Colonic mucosa (tissue), 4 donors: ENCODE measurements at regions not wholly inside any gene's neighbourhood (a gene's known extent, or its start where the extent isn't known, plus 50 kb on each side); places are given as distances from the start of the nearest gene placed in this dataset.

Source experiments
- DNase-seq: peaks from one replicate; pipeline ENCODE4 v3.0.0-alpha.2; 2020
- H3K27ac ChIP-seq: fragments of 200-600 bp; one replicate; pipeline ENCODE4 v1.8.0; 2021
- H3K27me3 ChIP-seq: fragments of 200-600 bp; one replicate; pipeline ENCODE4 v1.8.0; 2021
- H3K36me3 ChIP-seq: fragments of 200-600 bp; one replicate; pipeline ENCODE4 v1.8.0; 2021
- H3K4me1 ChIP-seq: fragments of 200-600 bp; one replicate; pipeline ENCODE4 v1.8.0; 2021; ENCODE audit warnings: mild to moderate bottlenecking
- H3K4me3 ChIP-seq: fragments of 200-600 bp; one replicate; pipeline ENCODE4 v1.8.0; 2021
- H3K9ac ChIP-seq, 2 donors: one replicate each; pipeline ENCODE4 v1.7.0; 2013; ENCODE audit warnings: control low read depth in 2 of 2, low read depth in 2 of 2, low read length in 2 of 2
- H3K9me3 ChIP-seq: fragments of 200-600 bp; one replicate; pipeline ENCODE4 v1.8.0; 2021
- intact Hi-C: fragments of 100-400 bp; cut with DNase I; formaldehyde crosslinking; loops from one replicate; pipeline ENCODE4 v1.14.1; 2022
- TF ChIP-seq, protein P1 (sequence below): fragments of 200-600 bp; IDR thresholded peaks from one replicate; pipeline ENCODE4 v1.8.0; 2022; ENCODE audit warnings: antibody characterized with exemption, mild to moderate bottlenecking
- donor health status: healthy.
- donor health status: DM: no; HTN: no; CAD: no.
- donor health status: DM: no; HTN: no; CAD: no.

DNA sequence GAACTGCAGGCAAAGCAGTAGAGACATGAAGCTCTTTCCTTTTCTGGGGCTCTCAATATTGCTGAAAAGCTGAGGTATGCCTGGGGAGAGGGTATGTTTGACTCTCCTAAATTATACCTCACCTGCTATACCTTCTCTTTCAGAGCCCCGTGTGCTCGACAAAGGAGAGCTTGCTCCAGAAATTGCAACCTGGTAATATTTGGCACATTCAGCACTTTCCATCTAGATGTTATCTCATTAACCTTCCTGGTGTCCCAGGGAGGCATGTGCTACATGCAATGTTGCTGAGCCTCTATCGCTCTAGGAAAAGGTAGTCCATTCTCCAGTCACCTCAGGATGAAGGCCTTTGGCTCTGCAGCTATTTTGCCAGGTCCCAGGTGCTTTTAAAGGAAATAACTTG lies 78.5 kb upstream of the ZSWIM6 start:
- intact Hi-C loops = no loop called here
- H3K36me3 ChIP-seq = no peaks in the 10 kb centered on the region
- no peak overlapping the region for H3K27ac ChIP-seq
- H3K9me3 ChIP-seq = no peaks in the 10 kb centered on the region
- TF ChIP-seq, protein P1, sequence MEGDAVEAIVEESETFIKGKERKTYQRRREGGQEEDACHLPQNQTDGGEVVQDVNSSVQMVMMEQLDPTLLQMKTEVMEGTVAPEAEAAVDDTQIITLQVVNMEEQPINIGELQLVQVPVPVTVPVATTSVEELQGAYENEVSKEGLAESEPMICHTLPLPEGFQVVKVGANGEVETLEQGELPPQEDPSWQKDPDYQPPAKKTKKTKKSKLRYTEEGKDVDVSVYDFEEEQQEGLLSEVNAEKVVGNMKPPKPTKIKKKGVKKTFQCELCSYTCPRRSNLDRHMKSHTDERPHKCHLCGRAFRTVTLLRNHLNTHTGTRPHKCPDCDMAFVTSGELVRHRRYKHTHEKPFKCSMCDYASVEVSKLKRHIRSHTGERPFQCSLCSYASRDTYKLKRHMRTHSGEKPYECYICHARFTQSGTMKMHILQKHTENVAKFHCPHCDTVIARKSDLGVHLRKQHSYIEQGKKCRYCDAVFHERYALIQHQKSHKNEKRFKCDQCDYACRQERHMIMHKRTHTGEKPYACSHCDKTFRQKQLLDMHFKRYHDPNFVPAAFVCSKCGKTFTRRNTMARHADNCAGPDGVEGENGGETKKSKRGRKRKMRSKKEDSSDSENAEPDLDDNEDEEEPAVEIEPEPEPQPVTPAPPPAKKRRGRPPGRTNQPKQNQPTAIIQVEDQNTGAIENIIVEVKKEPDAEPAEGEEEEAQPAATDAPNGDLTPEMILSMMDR = no peak
- no peak overlapping the region for H3K4me3 ChIP-seq
- no peak for DNase-seq
- no peaks in the 10 kb centered on the region for H3K27me3 ChIP-seq
- no peak overlapping the region for H3K9ac ChIP-seq
- H3K4me1 ChIP-seq = no peaks in the 10 kb centered on the region

DNA sequence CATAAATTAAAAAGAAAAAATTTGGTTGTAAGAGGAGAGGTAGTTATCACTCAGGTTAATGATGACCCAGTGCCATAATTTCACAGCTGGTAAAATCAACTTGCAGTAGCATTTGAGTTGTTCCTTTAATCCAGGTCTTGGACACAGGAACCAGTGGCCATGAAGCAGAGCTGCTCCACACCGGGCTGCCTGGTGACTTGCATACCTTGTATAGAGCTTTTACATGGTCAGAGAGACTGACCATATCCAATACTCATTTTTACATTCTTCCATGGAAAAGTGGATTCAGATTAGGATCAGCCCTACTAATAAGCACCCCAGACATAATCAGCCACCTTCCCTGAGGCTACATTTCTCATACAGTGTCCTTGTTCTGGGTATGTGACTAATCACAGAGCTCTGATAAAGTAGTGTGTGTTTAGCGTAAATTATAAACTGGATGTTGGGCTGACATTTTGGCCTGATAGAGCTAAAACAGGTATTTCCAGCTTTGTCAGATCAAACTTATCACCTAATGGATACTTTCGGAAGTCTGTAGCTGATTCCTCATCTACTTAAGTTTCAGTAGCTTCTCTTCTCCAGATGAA lies 77.0 kb upstream of the ZSWIM6 start:
- DNase-seq = no peak
- Histone ChIP-seq H3K27ac (no peak overlapping the region), H3K9ac (no peak overlapping the region), H3K9me3 (no peaks in the 10 kb centered on the region), H3K4me1 (no peaks in the 10 kb centered on the region), H3K4me3 (no peak overlapping the region), H3K27me3 (no peaks in the 10 kb centered on the region), H3K36me3 (no peaks in the 10 kb centered on the region)
- TF ChIP-seq, protein P1 = no peak
- intact Hi-C loops = no loop called here

DNA sequence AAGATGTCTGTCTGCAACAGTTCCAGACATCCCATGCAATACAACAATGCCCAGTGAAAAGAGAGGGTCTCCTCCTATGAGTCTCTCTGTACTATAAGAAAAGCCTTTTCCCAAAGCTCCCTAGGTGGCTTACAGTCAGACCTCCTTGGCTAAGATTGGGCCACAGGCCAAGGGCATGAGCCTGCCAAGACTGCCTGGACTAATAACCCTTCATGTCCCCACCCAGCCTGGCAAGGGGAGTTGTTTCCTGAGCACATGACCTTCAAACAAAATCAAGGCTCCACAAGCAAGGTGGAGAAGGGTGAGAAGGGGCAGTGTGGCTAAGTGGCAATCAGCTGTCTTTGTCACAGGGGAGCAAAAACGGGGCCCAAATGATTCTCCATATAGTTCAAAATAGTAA lies 75.6 kb upstream of the ZSWIM6 start:
- Histone ChIP-seq H3K27ac (no peak overlapping the region), H3K27me3 (no peaks in the 10 kb centered on the region), H3K4me3 (no peak overlapping the region), H3K9ac (no peak overlapping the region), H3K4me1 (no peaks in the 10 kb centered on the region), H3K9me3 (no peaks in the 10 kb centered on the region), H3K36me3 (no peaks in the 10 kb centered on the region)
- TF ChIP-seq, protein P1 = no peak
- peak; percentile 89 for DNase-seq
- intact Hi-C loops = no loop called here

- intact Hi-C loops = no loop called here
- no peak overlapping the region for H3K27ac ChIP-seq
- no peak overlapping the region for H3K4me3 ChIP-seq
- no peak for DNase-seq
- TF ChIP-seq, protein P1 = no peak
- H3K27me3 ChIP-seq = no peaks in the 10 kb centered on the region
- no peak overlapping the region for H3K9ac ChIP-seq
- H3K36me3 ChIP-seq = no peaks in the 10 kb centered on the region
- H3K4me1 ChIP-seq = no peaks in the 10 kb centered on the region
- no peaks in the 10 kb centered on the region for H3K9me3 ChIP-seq
Observed at GRCh38 chr5:61257421-61257820, 74.6 kb upstream of the ZSWIM6 start.

GRCh38 chr5:61261136-61261535 lies 70.9 kb upstream of the ZSWIM6 start:
- Histone ChIP-seq H3K4me3 (no peak overlapping the region), H3K4me1 (no peaks in the 10 kb centered on the region), H3K9ac (no peak overlapping the region), H3K36me3 (no peaks in the 10 kb centered on the region), H3K27ac (no peak overlapping the region), H3K9me3 (no peaks in the 10 kb centered on the region), H3K27me3 (no peaks in the 10 kb centered on the region)
- no peak for DNase-seq
- TF ChIP-seq, protein P1 = no peak
- intact Hi-C loops = no loop called here
